CD4-positive, alpha-beta memory T cell (primary cell): ENCODE measurements at regions not wholly inside any gene's neighbourhood (a gene's known extent, or its start where the extent isn't known, plus 50 kb on each side); places are given as distances from the start of the nearest gene placed in this dataset.

Experiments used
- CTCF ChIA-PET: fragments of 350-600 bp; sonication (Branson Sonifier 250); formaldehyde crosslinking; loops from one replicate; lab custom pipeline; 2021; ENCODE audit warnings: inconsistent platforms; ENCODE audit not compliant: partially characterized antibody; lab: Charles Lee
- POLR2A ChIA-PET: fragments of 350-600 bp; sonication (Branson Sonifier 250); formaldehyde crosslinking; loops from one replicate; lab custom pipeline; 2021; ENCODE audit not compliant: partially characterized antibody; lab: Charles Lee
- DNase-seq, 5 donors: peaks; one replicate each; pipeline versions ENCODE4 v3.0.0 to v3.0.0-alpha.2; 2020 to 2022; ENCODE audit warnings: mixed read lengths in 1 of 5
- H3K27ac ChIP-seq: one replicate; pipeline ENCODE4 v1.7.0; 2013; ENCODE audit warnings: low read depth, low read length
- H3K27me3 ChIP-seq: 2 replicates; pipeline ENCODE4 v1.7.0; 2013; ENCODE audit warnings: mild to moderate bottlenecking, low read length, moderate library complexity; ENCODE audit not compliant: insufficient read depth
- H3K36me3 ChIP-seq: 2 replicates; pipeline ENCODE4 v1.7.0; 2013; ENCODE audit warnings: mild to moderate bottlenecking, low read length, moderate library complexity; ENCODE audit not compliant: insufficient read depth
- H3K4me1 ChIP-seq: 2 replicates; pipeline ENCODE4 v1.7.0; 2013; ENCODE audit warnings: mild to moderate bottlenecking, low read length, moderate library complexity; ENCODE audit not compliant: insufficient read depth
- H3K4me3 ChIP-seq, 2 donors: one replicate each; pipeline ENCODE4 v1.7.0; 2013; ENCODE audit warnings: low read length in 2 of 2, mild to moderate bottlenecking in 1 of 2
- H3K9me3 ChIP-seq, 2 donors: one replicate each; pipeline ENCODE4 v1.7.0; 2013; ENCODE audit warnings: low read length in 2 of 2, control low read depth in 1 of 2; ENCODE audit not compliant: control insufficient read depth in 1 of 2
- H3K27ac Mint-ChIP-seq, 7 donors: one replicate each; pipeline ENCODE4 v1.8.0; 2020 to 2021; ENCODE audit warnings: mixed read lengths in 7 of 7, mild to moderate bottlenecking in 6 of 7, inconsistent platforms in 3 of 7, moderate library complexity in 3 of 7
- H3K27me3 Mint-ChIP-seq, 2 donors: one replicate each; pipeline ENCODE4 v1.8.0; 2020 to 2021; ENCODE audit warnings: mixed read lengths in 2 of 2
- H3K36me3 Mint-ChIP-seq, 2 donors: one replicate each; pipeline ENCODE4 v1.8.0; 2020 to 2021; ENCODE audit warnings: mixed read lengths in 2 of 2, inconsistent platforms in 1 of 2, mild to moderate bottlenecking in 1 of 2
- H3K4me1 Mint-ChIP-seq, 4 donors: one replicate each; pipeline ENCODE4 v1.8.0; 2020 to 2021; ENCODE audit warnings: mixed read lengths in 4 of 4, mild to moderate bottlenecking in 1 of 4
- H3K4me3 Mint-ChIP-seq, 8 donors: one replicate each; pipeline ENCODE4 v1.8.0; 2020 to 2021; ENCODE audit warnings: mixed read lengths in 8 of 8, mild to moderate bottlenecking in 7 of 8, moderate library complexity in 6 of 8, inconsistent platforms in 3 of 8
- H3K9me3 Mint-ChIP-seq, 8 donors: one replicate each; pipeline ENCODE4 v1.8.0; 2020 to 2021; ENCODE audit warnings: mixed read lengths in 8 of 8, mild to moderate bottlenecking in 5 of 8, inconsistent platforms in 3 of 8, moderate library complexity in 1 of 8
- intact Hi-C: fragments of 100-400 bp; cut with micrococcal nuclease; formaldehyde crosslinking; loops from one replicate; pipeline ENCODE4 v1.15.1; 2023

- intact Hi-C loops, result no loop called here
- no peak overlapping the region for H3K4me3 Mint-ChIP-seq
- H3K27ac Mint-ChIP-seq, result no peak overlapping the region
These were observed 356.3 kb downstream of the FAT3 start for GRCh38 chr11:92580908-92581307.

GRCh38 chr11:92588393-92588792 lies 363.8 kb downstream of the FAT3 start:
- H3K27me3 ChIP-seq, result no peaks in the 10 kb centered on the region
- DNase-seq, result no peak
- intact Hi-C loops, result no loop called here

More at GRCh38 chr11:92580908-92581307, 356.3 kb downstream of the FAT3 start:
- Histone ChIP-seq H3K36me3 (no peaks in the 10 kb centered on the region), H3K27ac (no peak overlapping the region), H3K4me1 (no peaks in the 10 kb centered on the region), H3K27me3 (no peaks in the 10 kb centered on the region), H3K4me3 (no peak overlapping the region), H3K9me3 (no peaks in the 10 kb centered on the region)
- Mint-ChIP-seq H3K4me1 (no peaks in the 10 kb centered on the region), H3K36me3 (no peaks in the 10 kb centered on the region), H3K9me3 (peaks cover 0 to 4% (median 0%) of the 10 kb centered on the region in 8 donors), H3K27me3 (no peaks in the 10 kb centered on the region)
- no peak for DNase-seq
- POLR2A ChIA-PET, result no interaction called here
- CTCF ChIA-PET, result no interaction called here

GRCh38 chr11:92589512-92589911 lies 364.9 kb downstream of the FAT3 start:
- ChIA-PET CTCF (no interaction called here), POLR2A (no interaction called here)
- Histone ChIP-seq H3K4me3 (no peak overlapping the region), H3K9me3 (no peaks in the 10 kb centered on the region), H3K27ac (no peak overlapping the region), H3K36me3 (no peaks in the 10 kb centered on the region), H3K4me1 (no peaks in the 10 kb centered on the region), H3K27me3 (no peaks in the 10 kb centered on the region)
- Mint-ChIP-seq H3K4me3 (no peak overlapping the region), H3K9me3 (peaks cover 0 to 5% (median 0%) of the 10 kb centered on the region in 8 donors), H3K27ac (no peak overlapping the region), H3K36me3 (no peaks in the 10 kb centered on the region), H3K4me1 (no peaks in the 10 kb centered on the region), H3K27me3 (no peaks in the 10 kb centered on the region)
- DNase-seq, result no peak
- intact Hi-C loops, result no loop called here

More at GRCh38 chr11:92588393-92588792, 363.8 kb downstream of the FAT3 start:
- Histone ChIP-seq H3K36me3 (no peaks in the 10 kb centered on the region), H3K4me3 (no peak overlapping the region), H3K9me3 (no peaks in the 10 kb centered on the region), H3K27ac (no peak overlapping the region), H3K4me1 (no peaks in the 10 kb centered on the region)
- H3K27ac Mint-ChIP-seq, result no peak overlapping the region
- H3K9me3 Mint-ChIP-seq, result peaks cover 0 to 5% (median 0%) of the 10 kb centered on the region in 8 donors
- H3K4me3 Mint-ChIP-seq, result no peak overlapping the region
- CTCF ChIA-PET, result no interaction called here
- POLR2A ChIA-PET, result no interaction called here
- H3K36me3 Mint-ChIP-seq, result no peaks in the 10 kb centered on the region
- no peaks in the 10 kb centered on the region for H3K27me3 Mint-ChIP-seq
- no peaks in the 10 kb centered on the region for H3K4me1 Mint-ChIP-seq

- no peak overlapping the region for H3K4me3 ChIP-seq
- no peaks in the 10 kb centered on the region for H3K27me3 ChIP-seq
- Mint-ChIP-seq H3K27me3 (no peaks in the 10 kb centered on the region), H3K4me1 (no peaks in the 10 kb centered on the region), H3K36me3 (no peaks in the 10 kb centered on the region), H3K9me3 (peaks cover 0 to 7% (median 1%) of the 10 kb centered on the region in 8 donors), H3K27ac (no peak overlapping the region), H3K4me3 (no peak overlapping the region)
- H3K27ac ChIP-seq, result no peak overlapping the region
- H3K4me1 ChIP-seq, result no peaks in the 10 kb centered on the region
- intact Hi-C loops, result no loop called here
- DNase-seq, result no peak
- H3K9me3 ChIP-seq, result no peaks in the 10 kb centered on the region
- no peaks in the 10 kb centered on the region for H3K36me3 ChIP-seq
- POLR2A ChIA-PET, result no interaction called here
- CTCF ChIA-PET, result no interaction called here
These were observed 366.9 kb downstream of the FAT3 start for GRCh38 chr11:92591521-92591920.

GRCh38 chr11:92594251-92594650 lies 369.6 kb downstream of the FAT3 start:
- H3K9me3 Mint-ChIP-seq, result peaks cover 0 to 5% (median 4%) of the 10 kb centered on the region in 8 donors
- Histone ChIP-seq H3K4me3 (no peak overlapping the region), H3K36me3 (no peaks in the 10 kb centered on the region), H3K4me1 (no peaks in the 10 kb centered on the region), H3K27me3 (no peaks in the 10 kb centered on the region), H3K27ac (no peak overlapping the region), H3K9me3 (no peaks in the 10 kb centered on the region)
- no peaks in the 10 kb centered on the region for H3K27me3 Mint-ChIP-seq
- no peaks in the 10 kb centered on the region for H3K36me3 Mint-ChIP-seq
- H3K4me3 Mint-ChIP-seq, result no peak overlapping the region
- H3K4me1 Mint-ChIP-seq, result no peaks in the 10 kb centered on the region
- no peak overlapping the region for H3K27ac Mint-ChIP-seq
- intact Hi-C loops, result no loop called here
- ChIA-PET CTCF (no interaction called here), POLR2A (no interaction called here)
- no peak for DNase-seq

GRCh38 chr11:92595052-92595451 lies 370.4 kb downstream of the FAT3 start:
- CTCF ChIA-PET, result no interaction called here
- POLR2A ChIA-PET, result no interaction called here
- H3K4me3 ChIP-seq, result no peak overlapping the region

GRCh38 chr11:92596596-92597317 lies 372.1 kb downstream of the FAT3 start:
- Mint-ChIP-seq H3K27me3 (no peaks in the 10 kb centered on the region), H3K4me1 (no peaks in the 10 kb centered on the region), H3K36me3 (no peaks in the 10 kb centered on the region), H3K9me3 (peaks cover 0 to 7% (median 3%) of the 10 kb centered on the region in 8 donors), H3K27ac (no peak overlapping the region), H3K4me3 (no peak overlapping the region)
- H3K36me3 ChIP-seq, result no peaks in the 10 kb centered on the region
- no peaks in the 10 kb centered on the region for H3K9me3 ChIP-seq
- intact Hi-C loops, result no loop called here
- POLR2A ChIA-PET, result no interaction called here
- DNase-seq, result no peak
- CTCF ChIA-PET, result no interaction called here
- H3K27ac ChIP-seq, result no peak overlapping the region
- no peak overlapping the region for H3K4me3 ChIP-seq
- no peaks in the 10 kb centered on the region for H3K4me1 ChIP-seq
- H3K27me3 ChIP-seq, result no peaks in the 10 kb centered on the region

More at GRCh38 chr11:92595052-92595451, 370.4 kb downstream of the FAT3 start:
- H3K4me1 ChIP-seq, result no peaks in the 10 kb centered on the region
- no peaks in the 10 kb centered on the region for H3K36me3 ChIP-seq
- Mint-ChIP-seq H3K27ac (no peak overlapping the region), H3K36me3 (no peaks in the 10 kb centered on the region), H3K4me3 (no peak overlapping the region), H3K9me3 (peaks cover 0 to 7% (median 3%) of the 10 kb centered on the region in 8 donors), H3K27me3 (no peaks in the 10 kb centered on the region), H3K4me1 (no peaks in the 10 kb centered on the region)
- DNase-seq, result no peak
- H3K9me3 ChIP-seq, result no peaks in the 10 kb centered on the region
- no peak overlapping the region for H3K27ac ChIP-seq
- intact Hi-C loops, result no loop called here
- H3K27me3 ChIP-seq, result no peaks in the 10 kb centered on the region
